Lower lobe of right lung (tissue), 2 donors: ENCODE measurements at regions not wholly inside any gene's neighbourhood (a gene's known extent, or its start where the extent isn't known, plus 50 kb on each side); places are given as distances from the start of the nearest gene placed in this dataset.

Source experiments
- ATAC-seq, 2 donors: fragments of 200-7000 bp; cut with Tn5 transposase; one replicate each; pipeline ENCODE4 v1.9.1; 2020 to 2022; ENCODE audit warnings: mild to moderate bottlenecking in 2 of 2, moderate library complexity in 2 of 2
- DNase-seq: peaks from one replicate; pipeline ENCODE4 v3.0.0-alpha.2; 2020
- H3K27ac ChIP-seq: fragments of 200-600 bp; one replicate; pipeline ENCODE4 v1.8.0; 2022
- H3K27me3 ChIP-seq: fragments of 200-600 bp; one replicate; pipeline ENCODE4 v1.8.0; 2022; ENCODE audit warnings: low read depth
- H3K36me3 ChIP-seq: fragments of 200-600 bp; one replicate; pipeline ENCODE4 v1.8.0; 2022; ENCODE audit warnings: mild to moderate bottlenecking
- H3K4me1 ChIP-seq: fragments of 200-600 bp; one replicate; pipeline ENCODE4 v1.8.0; 2022
- H3K4me3 ChIP-seq: fragments of 200-600 bp; one replicate; pipeline ENCODE4 v1.8.0; 2022; ENCODE audit warnings: mild to moderate bottlenecking
- H3K9me3 ChIP-seq: fragments of 200-600 bp; one replicate; pipeline ENCODE4 v1.8.0; 2022
- CTCF ChIP-seq: fragments of 200-600 bp; IDR thresholded peaks from one replicate; pipeline ENCODE4 v1.8.0; 2022; ENCODE audit warnings: antibody characterized with exemption, mild to moderate bottlenecking
- intact Hi-C: fragments of 100-400 bp; cut with DNase I; formaldehyde crosslinking; loops from one replicate; pipeline ENCODE4 v1.11.0; 2022
- donor health status: DM: no; HTN: yes; CAD: no; lungs with severe emphysema.

GRCh38 chr1:78420181-78420580 lies 70.6 kb upstream of the PTGFR start:
- ATAC-seq, result no peak

GRCh38 chr1:78420688-78421087 lies 70.1 kb upstream of the PTGFR start:
- Histone ChIP-seq H3K4me1 (no peaks in the 10 kb centered on the region), H3K27me3 (no peaks in the 10 kb centered on the region), H3K4me3 (no peak overlapping the region), H3K27ac (no peak overlapping the region), H3K36me3 (no peaks in the 10 kb centered on the region), H3K9me3 (no peaks in the 10 kb centered on the region)
- ATAC-seq (no peak), DNase-seq (no peak)
- intact Hi-C loops, result no loop called here
- no peak for TF ChIP-seq CTCF

More at GRCh38 chr1:78420181-78420580, 70.6 kb upstream of the PTGFR start:
- Histone ChIP-seq H3K9me3 (no peaks in the 10 kb centered on the region), H3K27ac (no peak overlapping the region), H3K4me1 (no peaks in the 10 kb centered on the region), H3K27me3 (no peaks in the 10 kb centered on the region), H3K4me3 (no peak overlapping the region), H3K36me3 (no peaks in the 10 kb centered on the region)
- TF ChIP-seq CTCF, result no peak
- intact Hi-C loops, result no loop called here
- no peak for DNase-seq

GRCh38 chr1:78424720-78425119 lies 66.1 kb upstream of the PTGFR start:
- no peaks in the 10 kb centered on the region for H3K4me1 ChIP-seq
- H3K27ac ChIP-seq, result no peak overlapping the region
- H3K27me3 ChIP-seq, result no peaks in the 10 kb centered on the region
- no peaks in the 10 kb centered on the region for H3K36me3 ChIP-seq
- intact Hi-C loops, result no loop called here
- no peak for TF ChIP-seq CTCF
- no peak overlapping the region for H3K4me3 ChIP-seq
- no peak for ATAC-seq
- DNase-seq, result no peak
- H3K9me3 ChIP-seq, result no peaks in the 10 kb centered on the region

GRCh38 chr1:78426408-78426807 lies 64.4 kb upstream of the PTGFR start:
- H3K4me1 ChIP-seq, result no peaks in the 10 kb centered on the region
- no peaks in the 10 kb centered on the region for H3K27me3 ChIP-seq
- H3K4me3 ChIP-seq, result no peak overlapping the region
- DNase-seq (no peak), ATAC-seq (no peak)
- no peaks in the 10 kb centered on the region for H3K9me3 ChIP-seq
- no peak overlapping the region for H3K27ac ChIP-seq
- no peak for TF ChIP-seq CTCF
- no peaks in the 10 kb centered on the region for H3K36me3 ChIP-seq
- intact Hi-C loops, result no loop called here

DNA sequence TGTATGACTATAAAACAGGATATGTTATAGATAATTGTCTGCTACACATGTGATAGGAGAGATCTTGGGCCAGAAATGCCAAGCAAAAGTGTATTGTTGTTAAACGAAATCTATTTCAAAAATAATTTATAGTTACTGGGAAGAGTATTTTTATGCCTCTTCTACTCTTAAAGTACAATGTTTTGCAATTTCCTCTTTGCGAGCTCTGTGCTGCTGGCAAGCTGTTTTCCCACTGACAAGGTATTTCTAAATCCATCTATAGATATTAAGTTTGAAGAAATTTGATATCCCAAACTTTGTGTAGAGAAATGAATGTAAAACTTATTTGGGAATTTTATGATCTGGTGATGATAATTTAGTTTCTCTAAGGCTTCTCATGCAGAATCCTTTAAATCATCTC lies 63.3 kb upstream of the PTGFR start:
- Histone ChIP-seq H3K36me3 (no peaks in the 10 kb centered on the region), H3K27ac (no peak overlapping the region), H3K4me1 (no peaks in the 10 kb centered on the region), H3K4me3 (no peak overlapping the region), H3K27me3 (no peaks in the 10 kb centered on the region), H3K9me3 (no peaks in the 10 kb centered on the region)
- ATAC-seq, result no peak
- no peak for DNase-seq
- TF ChIP-seq CTCF, result no peak
- intact Hi-C loops, result no loop called here

- Histone ChIP-seq H3K36me3 (no peaks in the 10 kb centered on the region), H3K4me3 (no peak overlapping the region), H3K27me3 (no peaks in the 10 kb centered on the region), H3K27ac (no peak overlapping the region), H3K9me3 (no peaks in the 10 kb centered on the region), H3K4me1 (no peaks in the 10 kb centered on the region)
- no peak for TF ChIP-seq CTCF
- ATAC-seq, result no peak
- no peak for DNase-seq
- intact Hi-C loops, result no loop called here
Measured at GRCh38 chr1:78432016-78432415, 58.8 kb upstream of the PTGFR start.
